Skin of body (tissue), 1 donor: ENCODE measurements at regions not wholly inside any gene's neighbourhood (a gene's known extent, or its start where the extent isn't known, plus 50 kb on each side); places are given as distances from the start of the nearest gene placed in this dataset.
"Not testable (repeated sequence)": the region's sequence is repeated elsewhere in the genome, so short reads cannot be mapped to it uniquely, and the experiment has no call there.

Experiments used
- DNase-seq: peaks from one replicate; lab custom pipeline; 2025; lab: John Stamatoyannopoulos, UW

DNA sequence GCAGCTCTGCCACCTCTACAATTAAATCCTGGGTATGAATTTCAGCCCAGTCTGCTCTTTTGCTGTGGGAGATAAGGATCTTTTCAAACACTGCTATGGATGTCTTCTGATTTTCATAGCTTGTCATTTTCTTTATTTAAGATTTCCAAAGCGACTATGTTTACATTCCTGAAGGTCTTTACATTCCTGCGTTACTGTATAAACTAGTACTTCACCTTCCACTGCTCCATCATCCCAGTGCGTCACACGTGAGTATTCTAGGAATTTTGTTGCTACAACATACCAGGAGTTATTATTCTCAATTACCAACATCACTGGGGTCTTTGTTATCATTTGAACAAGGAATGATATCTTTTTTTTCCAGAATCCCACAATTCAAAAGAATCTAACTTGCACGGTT lies 944.7 kb downstream of the SORCS3 start:
- no peak for DNase-seq

DNA sequence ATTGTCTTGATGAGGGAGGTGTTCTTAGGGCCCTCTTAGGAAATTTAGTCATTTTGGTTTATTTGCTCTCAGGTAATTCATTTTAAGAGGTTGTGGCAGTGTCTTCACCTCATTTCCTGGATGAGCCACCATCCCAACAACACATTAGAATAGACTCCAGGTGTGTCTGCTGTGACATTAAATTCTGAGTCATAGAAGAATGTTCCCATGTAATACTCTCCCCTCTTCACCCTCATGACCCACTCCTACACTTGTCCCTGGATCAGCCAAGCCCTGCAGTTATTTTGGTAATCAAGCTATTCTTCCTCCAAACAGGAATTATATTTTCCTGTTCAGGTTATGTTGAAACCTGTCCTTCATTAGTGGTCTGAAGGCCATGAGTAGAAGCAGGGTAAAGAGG lies 944.1 kb downstream of the SORCS3 start:
- DNase-seq = no peak

DNA sequence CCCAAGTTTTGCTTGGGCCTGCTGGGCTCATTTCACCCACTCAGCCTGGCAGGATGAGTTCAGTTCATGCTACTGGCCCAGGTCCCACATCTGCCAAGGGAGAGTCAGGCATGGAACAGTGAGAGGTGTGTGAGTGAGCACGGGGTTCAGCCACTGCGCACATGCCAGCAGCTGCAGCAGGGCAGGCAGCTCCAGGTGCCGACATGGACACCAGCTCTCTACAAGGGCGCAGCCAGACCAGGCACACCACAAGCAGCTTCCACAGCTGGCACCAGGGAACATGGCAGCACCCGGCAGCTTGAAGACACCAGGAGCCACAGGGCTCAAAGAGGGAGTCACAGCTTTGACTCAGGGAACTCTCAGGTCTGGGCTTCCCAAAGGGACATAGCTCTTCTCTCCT lies 938.0 kb downstream of the SORCS3 start:
- no peak for DNase-seq

DNA sequence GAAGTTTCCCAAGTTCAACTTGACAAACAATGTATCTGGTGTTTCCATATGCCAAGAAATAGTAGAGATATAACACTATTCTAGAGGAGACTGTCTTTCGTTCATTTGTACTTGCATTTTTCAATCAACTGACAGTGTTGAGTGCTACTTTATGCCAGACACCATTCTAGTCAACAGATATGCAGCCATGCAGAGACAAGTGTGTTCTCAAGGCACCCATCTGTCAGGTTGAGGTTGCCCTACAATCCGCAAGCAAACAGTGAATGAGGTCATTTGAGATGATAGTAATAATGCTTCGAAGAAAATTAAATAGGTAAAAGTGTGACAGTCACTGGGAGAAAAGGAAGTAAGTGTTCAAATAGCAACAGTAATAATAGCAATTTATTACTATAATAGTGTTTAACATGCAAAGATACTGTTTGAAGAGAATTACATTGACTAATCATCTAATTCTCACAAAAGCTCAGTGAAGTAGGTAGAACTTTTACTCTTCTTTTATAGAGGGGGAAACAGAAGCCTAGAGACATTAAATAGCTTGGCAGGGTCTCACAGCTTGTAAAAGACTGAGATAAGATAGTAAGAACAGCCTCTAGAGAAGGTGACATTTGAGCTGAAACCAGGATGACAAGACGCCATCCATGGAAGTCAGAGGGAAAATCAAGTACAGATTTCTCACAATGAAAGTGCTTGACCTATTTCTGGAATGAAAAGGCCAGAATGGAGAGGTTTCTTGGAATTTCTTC lies 936.9 kb downstream of the SORCS3 start:
- DNase-seq = no peak

DNA sequence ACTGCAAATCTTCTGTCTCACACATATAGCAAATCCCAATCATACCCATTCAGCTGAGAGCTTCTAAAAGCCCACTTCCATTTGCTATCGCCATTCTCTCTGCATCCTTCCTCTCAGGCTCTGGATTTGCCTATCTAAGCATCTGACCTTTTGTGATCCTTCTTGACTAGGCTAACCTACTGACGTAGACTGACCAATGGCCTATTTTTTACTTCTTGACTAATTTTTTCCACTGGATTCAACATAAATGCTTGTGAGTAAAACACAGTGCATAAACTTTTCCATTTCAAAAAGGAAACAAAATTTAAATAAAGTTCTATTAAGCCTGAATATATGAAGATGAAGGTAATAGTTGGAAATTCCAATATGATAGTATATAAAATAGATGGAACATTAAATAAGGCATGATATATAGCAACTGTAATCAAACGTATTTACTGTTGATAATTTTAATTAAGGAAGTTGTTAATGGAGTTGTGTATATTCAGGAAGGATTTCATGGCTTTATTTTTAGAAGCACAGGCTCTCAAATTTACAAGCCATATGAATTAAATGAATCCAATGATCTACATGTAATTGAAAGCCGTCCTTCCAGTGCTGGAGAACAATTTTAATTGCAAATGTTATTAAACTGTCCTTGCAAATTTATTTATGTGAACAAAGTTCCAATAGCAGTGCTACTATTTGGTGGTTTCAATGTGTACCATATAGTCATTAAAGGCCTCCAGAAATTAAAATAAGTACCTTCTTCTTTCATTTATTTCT lies 918.4 kb downstream of the SORCS3 start:
- no peak for DNase-seq

DNA sequence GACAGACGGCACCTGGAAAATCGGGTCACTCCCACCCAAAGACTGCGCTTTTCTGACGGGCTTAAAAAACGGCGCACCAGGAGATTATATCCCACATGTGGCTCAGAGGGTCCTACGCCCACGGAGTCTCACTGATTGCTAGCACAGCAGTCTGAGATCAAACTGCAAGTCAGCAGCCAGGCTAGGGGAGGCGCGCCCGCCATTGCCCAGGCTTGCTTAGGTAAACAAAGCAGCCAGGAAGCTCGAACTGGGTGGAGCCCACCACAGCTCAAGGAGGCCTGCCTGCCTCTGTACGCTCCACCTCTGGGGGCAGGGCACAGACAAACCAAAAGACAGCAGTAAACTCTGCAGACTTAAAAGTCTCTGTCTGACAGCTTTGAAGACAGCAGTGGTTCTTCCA lies 909.4 kb downstream of the SORCS3 start:
- DNase-seq = not testable (repeated sequence)

DNA sequence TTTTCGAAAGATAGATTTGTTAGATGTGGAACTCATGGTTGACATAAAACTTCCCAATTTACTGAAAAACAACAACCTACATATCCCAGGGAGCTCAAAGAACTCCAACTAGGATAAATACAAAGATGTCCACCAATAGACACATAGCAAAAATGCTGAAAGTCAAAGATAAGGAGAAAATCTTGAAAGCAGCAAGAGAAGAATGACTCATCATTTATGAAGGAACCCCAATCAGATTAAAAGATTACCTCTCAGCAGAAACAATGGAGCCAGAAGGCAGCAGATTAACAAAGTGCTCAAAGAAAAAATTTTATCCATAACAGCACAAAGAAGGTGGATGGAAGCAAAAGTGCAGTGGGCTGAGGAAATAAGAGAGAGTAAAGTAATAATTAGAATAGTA lies 908.6 kb downstream of the SORCS3 start:
- DNase-seq = no peak

DNA sequence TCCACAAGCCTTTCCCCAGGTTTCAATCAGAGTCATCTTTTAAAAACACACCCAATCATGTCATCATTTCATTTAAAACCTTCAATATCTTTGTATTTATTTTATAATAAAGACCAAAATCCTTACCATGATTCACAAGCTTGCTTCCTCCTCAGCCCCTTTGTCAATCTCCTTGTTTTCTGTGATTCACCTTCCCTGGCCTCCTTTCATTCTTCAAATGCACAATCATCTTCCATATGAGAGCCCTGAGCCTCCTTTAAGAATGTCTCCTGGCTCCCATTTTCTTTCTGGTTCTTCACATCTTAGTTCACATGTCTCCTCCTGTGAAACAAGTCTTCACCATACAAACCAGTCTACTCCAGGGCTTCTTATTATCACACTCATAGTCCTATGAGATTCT lies 904.0 kb downstream of the SORCS3 start:
- DNase-seq = no peak

DNA sequence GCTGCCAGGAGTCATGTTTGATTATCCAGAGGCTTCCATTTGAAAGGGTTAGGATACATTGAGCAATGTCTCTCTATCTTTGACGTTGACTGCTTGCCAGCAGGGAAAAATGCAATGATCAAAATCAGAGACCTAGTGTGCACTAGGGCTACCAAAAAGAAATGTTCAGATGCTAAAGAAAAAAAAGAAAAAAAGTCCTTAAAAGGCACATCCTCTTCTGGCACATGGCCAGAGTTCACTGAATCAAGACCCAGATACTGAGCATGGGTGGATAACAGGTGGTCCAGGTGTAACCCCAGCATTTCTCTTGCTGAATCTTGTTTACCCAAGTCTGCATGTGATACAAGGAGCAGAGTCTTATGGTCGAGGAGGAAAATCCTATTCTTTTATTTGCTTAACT lies 899.3 kb downstream of the SORCS3 start:
- no peak for DNase-seq

DNA sequence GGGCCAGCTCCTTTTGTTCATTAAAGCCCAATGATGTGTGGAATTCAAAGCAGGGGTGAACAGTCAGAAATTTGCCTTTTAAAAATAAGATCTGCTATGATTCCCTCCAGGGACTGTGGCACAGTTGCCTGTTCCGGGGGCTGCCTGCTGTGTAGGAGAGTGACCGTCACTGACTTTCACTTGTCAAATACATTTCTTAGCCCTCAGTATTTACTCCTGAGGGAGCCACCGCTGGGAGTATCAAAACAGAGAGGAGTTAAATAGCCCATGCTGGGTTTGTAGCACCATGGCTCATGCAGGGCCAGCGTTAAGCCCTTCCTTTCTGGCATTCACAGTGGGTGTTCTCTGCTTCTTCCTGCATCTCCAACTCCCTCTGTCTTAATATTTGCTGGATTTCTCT lies 897.8 kb downstream of the SORCS3 start:
- DNase-seq = no peak

DNA sequence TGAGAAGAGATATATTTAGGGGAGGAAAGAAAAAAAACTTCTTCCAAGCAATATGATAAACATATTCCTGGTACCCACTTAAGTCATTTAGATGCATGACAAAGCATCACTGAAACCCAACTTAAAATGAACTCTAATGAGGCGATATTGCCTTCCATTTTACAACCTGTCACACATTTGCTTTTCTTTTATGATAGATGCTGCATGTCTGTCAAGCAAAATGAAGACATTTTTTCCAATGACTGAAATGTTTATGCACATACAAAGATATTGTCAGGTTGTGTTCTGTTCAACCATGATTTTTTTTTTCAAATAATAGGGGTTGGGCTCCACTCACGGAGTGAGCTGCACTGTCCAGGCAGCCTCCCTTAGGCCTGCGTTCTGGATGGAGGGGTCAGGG lies 894.4 kb downstream of the SORCS3 start:
- DNase-seq = no peak

DNA sequence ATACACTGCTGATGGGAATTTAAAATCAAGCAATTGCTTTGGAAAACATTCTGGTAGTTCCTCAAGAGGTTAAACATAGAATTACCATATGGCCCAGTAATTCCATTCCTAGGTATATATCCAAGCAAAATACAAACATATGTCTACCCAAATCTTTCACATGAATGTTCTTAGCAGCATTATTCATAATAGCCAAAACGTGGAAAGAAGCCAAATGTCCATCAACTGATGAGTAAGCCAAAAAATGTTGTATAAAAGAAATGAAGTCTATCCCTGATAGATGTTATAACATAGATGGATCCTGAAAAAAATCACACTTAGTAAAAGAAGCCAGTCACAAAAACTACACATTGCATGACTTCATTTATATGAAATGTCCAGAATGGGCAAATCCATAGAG lies 893.0 kb downstream of the SORCS3 start:
- DNase-seq = no peak

DNA sequence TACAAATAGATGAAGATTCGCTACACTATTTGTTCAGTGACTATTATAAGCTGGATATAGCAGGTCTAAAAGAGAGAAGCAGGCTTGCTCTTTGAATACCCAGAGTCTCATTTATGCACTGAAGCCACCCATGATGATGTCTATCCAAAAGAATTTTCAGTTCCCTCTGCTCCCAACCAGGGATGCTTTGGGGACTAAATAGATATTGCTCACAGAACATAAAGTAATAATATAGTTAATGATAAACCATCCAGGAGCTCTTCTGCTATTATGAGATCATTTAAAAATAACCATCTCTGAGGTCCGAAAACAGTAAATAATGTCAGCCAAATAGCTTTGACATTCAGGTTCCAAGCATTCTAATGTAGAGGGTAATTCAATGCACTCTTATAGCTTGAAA lies 875.4 kb downstream of the SORCS3 start:
- no peak for DNase-seq

DNA sequence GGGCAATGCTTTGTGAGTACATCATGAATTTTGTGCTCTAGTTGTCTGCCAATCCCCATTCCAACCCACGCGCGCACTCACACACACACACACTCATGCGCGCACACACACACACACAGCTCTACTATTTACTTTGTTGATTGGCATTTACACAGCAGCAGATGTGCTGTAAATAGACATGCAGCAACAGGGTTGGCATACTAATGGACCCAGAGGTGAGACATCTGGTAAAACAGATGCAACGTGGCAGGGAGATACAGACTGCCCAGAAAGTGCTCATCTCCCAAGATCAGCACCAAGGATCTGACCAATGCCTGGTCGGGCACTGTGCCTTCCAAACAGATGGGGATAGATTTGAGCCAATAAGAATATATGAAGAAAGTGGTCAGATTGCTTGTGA lies 873.0 kb downstream of the SORCS3 start:
- no peak for DNase-seq

DNA sequence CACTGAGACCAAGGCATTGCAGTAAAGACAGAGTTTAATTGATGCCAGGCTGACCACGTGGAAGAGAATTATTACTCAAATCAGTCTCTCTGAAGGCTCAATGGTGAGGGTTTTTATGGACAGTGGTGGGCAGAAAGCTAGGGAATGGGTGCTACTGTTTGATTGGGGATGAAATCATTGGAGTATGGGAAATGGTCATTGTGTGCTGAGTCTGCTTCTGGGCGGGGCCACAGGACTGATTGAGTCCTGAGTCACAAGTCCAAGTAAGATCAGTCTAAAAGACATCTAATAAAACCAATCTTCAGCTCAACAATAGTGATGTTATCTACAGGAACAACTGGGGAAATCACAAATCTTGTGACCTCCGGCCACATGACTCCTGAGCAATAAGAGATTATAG lies 868.4 kb downstream of the SORCS3 start:
- no peak for DNase-seq

DNA sequence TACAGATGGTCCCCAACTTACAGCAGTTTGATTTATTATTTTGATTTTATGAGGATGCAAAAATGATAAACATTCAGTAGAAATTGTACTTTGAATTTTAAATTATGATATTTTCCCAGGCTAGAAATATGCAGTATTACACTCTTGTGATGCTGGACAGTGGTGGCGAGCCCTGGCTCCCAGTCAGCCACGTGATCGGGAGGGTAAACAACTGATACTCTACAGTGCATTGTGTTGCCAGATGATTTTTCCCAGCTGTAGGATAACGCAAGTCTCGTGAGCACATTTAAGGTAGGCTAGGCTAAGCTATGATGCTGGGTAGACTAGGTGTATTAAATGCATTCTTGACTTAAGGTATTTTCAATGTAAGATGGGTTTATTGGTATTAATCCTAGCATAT lies 865.2 kb downstream of the SORCS3 start:
- no peak for DNase-seq

DNA sequence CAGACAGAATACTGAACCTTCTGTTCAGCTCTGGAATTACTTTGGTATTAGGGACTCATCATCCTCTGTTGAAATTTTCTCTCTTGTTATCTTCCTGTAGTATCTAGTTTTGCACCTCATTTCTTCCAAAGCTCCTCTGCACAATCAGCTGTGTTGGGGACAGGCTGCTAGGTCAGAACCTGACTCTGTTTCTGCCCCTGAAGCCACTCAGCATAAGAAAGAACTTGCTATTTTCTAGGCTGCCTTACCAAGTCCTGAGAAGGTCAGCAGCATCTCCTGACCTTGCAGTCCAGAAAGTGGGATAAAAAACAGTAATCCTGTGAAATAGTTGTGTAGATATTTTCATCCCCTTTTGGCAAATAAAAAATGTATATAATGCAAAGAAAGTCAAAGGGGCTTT lies 862.6 kb downstream of the SORCS3 start:
- DNase-seq = no peak

DNA sequence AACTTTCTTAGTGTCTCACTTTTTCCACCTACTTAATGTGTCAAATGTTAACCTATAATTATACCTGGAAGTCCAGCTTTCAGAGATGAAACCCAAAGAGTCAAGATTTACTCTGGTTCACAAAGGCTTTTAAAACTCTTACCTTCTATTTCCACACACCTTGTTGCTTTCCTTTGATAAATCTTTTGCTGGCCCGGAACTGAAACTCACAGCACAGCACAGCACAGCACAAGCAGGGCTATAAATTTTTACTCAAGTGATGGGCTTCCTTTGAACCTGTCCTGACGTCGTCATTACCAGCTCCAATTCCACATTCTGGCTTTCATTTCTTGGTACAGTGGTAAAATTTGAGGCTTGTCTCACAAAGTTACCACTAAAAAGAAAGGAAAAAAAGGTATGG lies 861.0 kb downstream of the SORCS3 start:
- no peak for DNase-seq

DNA sequence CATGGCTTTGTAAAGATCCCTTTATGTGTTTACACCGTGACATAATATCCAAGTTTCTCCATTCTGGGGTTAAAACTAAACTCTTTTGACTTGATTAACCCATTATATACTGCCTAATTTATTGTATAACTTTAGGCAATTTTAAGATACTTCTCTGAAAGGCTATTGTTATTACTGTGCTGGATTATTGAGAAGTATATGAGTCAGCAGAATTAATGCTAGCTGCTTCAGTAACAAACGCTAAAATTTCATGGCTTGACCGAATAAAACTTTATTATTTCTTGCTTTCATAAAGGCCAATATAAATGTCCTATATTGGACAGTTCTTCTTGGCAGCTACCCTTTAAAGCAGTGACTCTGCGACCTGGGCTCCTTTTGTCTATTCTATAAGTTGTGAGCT lies 853.9 kb downstream of the SORCS3 start:
- DNase-seq = no peak

DNA sequence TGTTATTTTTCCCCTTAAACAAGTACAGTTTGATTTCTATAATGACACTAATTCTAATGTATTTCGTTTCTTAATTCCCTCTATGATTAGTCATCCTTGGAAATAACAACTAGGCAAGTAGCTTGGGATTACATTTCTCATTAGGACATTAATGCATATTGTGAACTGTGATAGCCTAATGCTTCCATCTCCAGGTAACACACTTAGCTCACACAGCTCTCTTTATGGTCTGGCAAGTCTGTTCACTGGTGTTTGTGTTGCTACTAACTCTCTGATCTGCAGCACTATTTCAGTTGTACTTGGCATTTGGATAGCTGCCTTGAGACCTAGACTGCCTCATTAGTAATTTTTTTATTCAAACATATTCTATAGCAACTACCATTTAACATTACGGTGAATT lies 853.2 kb downstream of the SORCS3 start:
- no peak for DNase-seq

DNA sequence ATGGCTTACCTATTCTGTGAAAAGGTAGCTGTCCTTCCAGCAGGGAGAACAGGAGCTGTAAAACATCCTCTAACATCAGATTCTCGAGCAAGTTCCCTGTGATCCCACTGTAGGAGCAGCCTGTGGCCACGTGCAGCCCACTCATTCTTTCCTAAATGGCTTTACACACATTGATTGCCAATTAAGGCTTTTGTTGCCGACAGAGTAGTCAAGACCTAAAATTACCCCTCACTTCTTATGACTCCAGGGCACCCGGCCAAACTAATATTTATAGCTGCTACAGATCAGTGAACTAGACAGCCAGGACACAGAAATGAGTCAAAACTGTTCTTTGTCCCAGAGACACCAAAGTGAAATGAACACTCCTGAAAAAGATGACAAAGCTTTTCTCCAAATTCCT lies 832.1 kb downstream of the SORCS3 start:
- no peak for DNase-seq

DNA sequence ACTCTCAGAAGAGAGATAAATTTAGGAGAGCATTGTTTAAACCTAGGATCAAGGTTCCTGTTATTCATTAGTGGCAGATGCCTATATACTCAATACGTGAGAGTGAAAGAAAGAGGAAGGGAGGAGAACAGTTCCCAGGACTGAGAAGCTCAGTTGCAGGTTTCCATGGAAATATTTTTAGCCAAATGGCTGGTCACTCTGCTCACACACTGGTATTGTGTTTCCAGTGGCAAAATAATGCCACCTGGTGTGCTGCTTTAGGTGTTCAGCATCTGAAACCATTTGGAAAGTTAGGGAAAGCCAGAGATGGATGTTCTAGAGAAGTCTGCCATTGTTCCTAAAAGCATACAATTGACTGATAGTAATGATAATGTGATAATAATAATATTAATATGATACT lies 827.7 kb downstream of the SORCS3 start:
- DNase-seq = no peak

DNA sequence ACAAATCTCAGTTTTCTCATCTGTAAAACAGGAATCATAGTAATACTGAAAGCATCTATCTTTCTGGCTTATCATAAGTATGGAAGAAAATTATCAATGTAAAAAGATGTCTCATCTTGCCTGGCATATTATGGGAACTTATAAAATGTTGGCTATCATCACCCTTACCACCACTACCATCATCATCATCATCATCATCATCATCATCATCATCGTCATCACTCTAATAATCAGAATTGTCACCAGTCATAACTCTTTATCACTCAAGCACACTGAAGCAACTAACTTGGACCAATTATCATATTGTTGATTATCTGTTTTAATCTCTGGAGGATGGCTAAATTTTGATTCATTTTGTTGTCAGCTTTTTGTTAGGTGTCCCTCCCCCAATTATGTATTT lies 825.4 kb downstream of the SORCS3 start:
- DNase-seq = no peak
